GM12878 (cell line): ENCODE measurements at regions not wholly inside any gene's neighbourhood (a gene's known extent, or its start where the extent isn't known, plus 50 kb on each side); places are given as distances from the start of the nearest gene placed in this dataset.

Experiments
- ATAC-seq: fragments of 200-7000 bp; cut with Tn5 transposase; 3 replicates; pipeline ENCODE4 v1.9.1; 2020; ENCODE audit warnings: mild to moderate bottlenecking, moderate library complexity
- BruUV-seq: library from RNA; stranded (reverse); fragments of 400-500 nt; replicated peaks from 2 replicates; lab custom pipeline; 2021; lab: Mats Ljungman, UMichigan
- CTCF ChIA-PET: fragments of 300-600 bp; sonication (Branson Sonifier 250); formaldehyde crosslinking; extraction: SDS; loops from one replicate; lab custom pipeline; 2021; ENCODE audit warnings: inconsistent platforms; lab: Yijun Ruan, JAX
- POLR2A ChIA-PET: fragments of 350-600 bp; formaldehyde crosslinking; extraction: SDS; loops from one replicate; lab custom pipeline; 2021; ENCODE audit warnings: inconsistent platforms; lab: Charles Lee
- RAD21 ChIA-PET: fragments of 300-600 bp; sonication (Branson Sonifier 250); formaldehyde crosslinking; loops from one replicate; lab custom pipeline; 2023; ENCODE audit warnings: antibody characterized with exemption; ENCODE audit not compliant: unreplicated experiment; lab: Charles Lee
- SMC1A ChIA-PET: fragments of 300-600 bp; sonication (Branson Sonifier 250); formaldehyde crosslinking; loops from one replicate; lab custom pipeline; 2023; ENCODE audit not compliant: unreplicated experiment, uncharacterized antibody; lab: Charles Lee
- DNase-seq: peaks from one replicate; pipeline ENCODE4 v3.0.0-alpha.2; 2011; ENCODE audit warnings: low read depth, low spot score
- FAIRE-seq: peaks from 3 replicates; lab custom pipeline; 2011; peaks lifted over from hg19 to GRCh38; lab: Jason Lieb, UNC
- H2AFZ ChIP-seq: 2 replicates; pipeline ENCODE4 v1.6.0; 2011; ENCODE audit warnings: low read depth, low read length, control low read depth; ENCODE audit not compliant: control insufficient read depth
- H3K27ac ChIP-seq: 2 replicates; pipeline ENCODE4 v1.5.1; 2011; ENCODE audit warnings: control low read depth; ENCODE audit not compliant: control insufficient read depth, insufficient read depth
- H3K27me3 ChIP-seq, 2 experiments: replicated peaks in 1 of 2; 2 replicates each; pipeline versions ENCODE4 v1.6.0 to v1.6.1; 2011; ENCODE audit warnings: low read length in 1 of 2; ENCODE audit not compliant: control insufficient read depth in 2 of 2, insufficient read depth in 2 of 2
- H3K36me3 ChIP-seq, 2 experiments: 2 replicates each; pipeline ENCODE4 v1.5.1; 2011; ENCODE audit warnings: low read length in 1 of 2; ENCODE audit not compliant: control insufficient read depth in 2 of 2, insufficient read depth in 2 of 2
- H3K4me1 ChIP-seq: 2 replicates; pipeline ENCODE4 v1.6.1; 2011; ENCODE audit warnings: mild to moderate bottlenecking, low read length, moderate library complexity, mixed read lengths; ENCODE audit not compliant: control insufficient read depth, insufficient read depth
- H3K4me2 ChIP-seq: 2 replicates; pipeline ENCODE4 v1.6.0; 2011; ENCODE audit warnings: control low read depth; ENCODE audit not compliant: control insufficient read depth, insufficient read depth
- H3K4me3 ChIP-seq: fragments of 200-600 bp; sonication (generic); 2 replicates; pipeline ENCODE4 v1.5.1; 2016
- H3K79me2 ChIP-seq: 2 replicates; pipeline ENCODE4 v1.6.0; 2011; ENCODE audit warnings: low read length; ENCODE audit not compliant: control insufficient read depth, insufficient read depth
- H3K9ac ChIP-seq: 2 replicates; pipeline ENCODE4 v1.8.0; 2011; ENCODE audit warnings: low read length, control low read depth, mixed read lengths; ENCODE audit not compliant: control insufficient read depth, insufficient read depth
- H3K9me3 ChIP-seq: replicated peaks from 3 replicates; pipeline ENCODE4 v1.5.1; 2011; ENCODE audit warnings: mild to moderate bottlenecking, low read length; ENCODE audit not compliant: control insufficient read depth, insufficient read depth
- H4K20me1 ChIP-seq: 2 replicates; pipeline ENCODE4 v1.6.0; 2011; ENCODE audit not compliant: control insufficient read depth, insufficient read depth
- CBX3 ChIP-seq: fragments of 200-600 bp; sonication (generic); IDR thresholded peaks from 2 replicates; pipeline ENCODE4 v1.6.1; 2016; ENCODE audit warnings: low read depth, borderline replicate concordance
- CREM ChIP-seq: IDR thresholded peaks from 2 replicates; pipeline ENCODE4 v1.6.1; 2014; ENCODE audit warnings: antibody characterized with exemption, low read depth
- ETV6 ChIP-seq, 2 experiments: fragments of 450-650 bp in 1 of 2; IDR thresholded peaks in 1 of 2; conservative IDR thresholded peaks in 1 of 2; 2 replicates each; pipeline ENCODE4 v1.6.1; 2014; ENCODE audit warnings: antibody characterized with exemption in 1 of 2, borderline replicate concordance in 1 of 2, low read depth in 1 of 2, mild to moderate bottlenecking in 1 of 2, moderate library complexity in 1 of 2
- NR2F1 ChIP-seq: fragments of 450-650 bp; conservative IDR thresholded peaks from 2 replicates; pipeline ENCODE4 v1.6.1; 2017; ENCODE audit warnings: mild to moderate bottlenecking
- POU2F2 ChIP-seq: IDR thresholded peaks from 3 replicates; pipeline ENCODE4 v1.6.1; 2011; ENCODE audit warnings: low read depth, mild to moderate bottlenecking, low read length, borderline replicate concordance
- RUNX3 ChIP-seq: IDR thresholded peaks from 2 replicates; pipeline ENCODE4 v1.6.1; 2012; ENCODE audit warnings: low read length, inconsistent platforms
- SIX5 ChIP-seq: IDR thresholded peaks from 2 replicates; pipeline ENCODE4 v1.6.1; 2011; ENCODE audit warnings: mild to moderate bottlenecking, low read depth, low read length, moderate library complexity; ENCODE audit not compliant: severe bottlenecking
- SPI1 ChIP-seq: IDR thresholded peaks from 2 replicates; pipeline ENCODE4 v1.6.1; 2011; ENCODE audit warnings: low read depth, mild to moderate bottlenecking, low read length, moderate library complexity, borderline replicate concordance; ENCODE audit not compliant: insufficient read depth
- ZNF274 ChIP-seq: IDR thresholded peaks from one replicate; pipeline ENCODE4 v1.8.0; 2011; ENCODE audit not compliant: insufficient read length, insufficient read depth
- ZNF384 ChIP-seq: IDR thresholded peaks from 2 replicates; pipeline ENCODE4 v1.6.1; 2012; ENCODE audit warnings: low read depth, mild to moderate bottlenecking, low read length, improper control_type of control experiment, borderline replicate concordance
- WGBS: methylation state at CpG from one replicate; pipeline ENCODE4 v1.1.6; 2016; ENCODE audit warnings: low lambda C conversion rate; ENCODE audit not compliant: insufficient replicate concordance, insufficient coverage; ENCODE audit errors: missing lambda C conversion rate; 5-methylcytosine and 5-hydroxymethylcytosine counted together
- in situ Hi-C: fragments of 300-500 bp; cut with MboI; formaldehyde crosslinking; loops from 9 replicates; pipeline ENCODE4 v1.14.3; 2018; ENCODE audit warnings: mixed read lengths
- intact Hi-C: fragments of 100-400 bp; cut with micrococcal nuclease; formaldehyde crosslinking; loops from one replicate; pipeline ENCODE4 v1.14.2; 2022; ENCODE audit not compliant: unreplicated experiment
- TF ChIP-seq, protein P1 (sequence below): fragments of 450-650 bp; IDR thresholded peaks from 2 replicates; pipeline ENCODE4 v1.6.1; 2017; ENCODE audit warnings: mild to moderate bottlenecking, moderate library complexity
- TF ChIP-seq, protein P2 (sequence below): IDR thresholded peaks from 2 replicates; pipeline ENCODE4 v1.6.1; 2011; ENCODE audit warnings: borderline replicate concordance, low read depth, mild to moderate bottlenecking, moderate library complexity, mixed read lengths, low read length; ENCODE audit not compliant: insufficient read depth; ENCODE audit errors: extremely low read length
- TF ChIP-seq, protein P3 (sequence below): fragments of 450-650 bp; IDR thresholded peaks from 2 replicates; pipeline ENCODE4 v1.6.1; 2018; ENCODE audit warnings: borderline replicate concordance, mild to moderate bottlenecking; ENCODE audit not compliant: partially characterized antibody
- TF ChIP-seq, protein P4 (sequence below): IDR thresholded peaks from 2 replicates; pipeline ENCODE4 v1.6.1; 2011; ENCODE audit warnings: low read depth, low read length, improper control_type of control experiment, borderline replicate concordance

DNA sequence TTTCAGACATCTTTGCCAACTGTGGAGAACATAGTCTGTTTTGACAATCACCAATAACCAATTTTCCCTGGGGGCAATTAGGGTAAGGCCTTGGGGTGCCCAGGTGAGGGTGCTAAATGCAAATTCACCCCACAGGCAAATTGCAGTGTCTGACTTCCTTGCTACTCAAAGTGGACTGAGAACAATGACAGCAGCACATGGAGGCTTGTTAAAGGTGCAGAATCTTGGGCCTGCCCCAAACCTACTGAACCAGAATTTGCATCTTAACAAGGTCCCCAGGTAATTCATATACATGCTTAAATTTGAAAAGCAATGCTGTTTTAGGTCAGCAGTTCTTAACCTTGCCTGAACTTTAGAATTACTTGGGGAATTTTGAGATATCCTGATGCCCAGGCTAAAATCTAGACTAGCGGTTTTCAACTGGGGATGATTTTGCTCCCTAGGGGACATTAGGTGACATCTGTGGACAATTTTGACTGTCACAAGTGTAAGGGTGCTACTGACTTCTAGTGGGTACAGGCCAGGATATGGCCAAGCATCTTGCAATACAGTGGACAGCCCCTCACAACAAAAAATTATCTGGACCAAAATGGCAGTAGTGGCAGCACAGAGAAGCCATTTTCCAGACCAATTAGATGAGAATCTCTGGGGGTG is 80.2 kb upstream of the GCFC2 start:
- ChIA-PET CTCF (interaction anchor here (1.1 kb wide), 1 partner anchor 311 kb away, joined by 3 read pairs; no protein-coding TSS in a partner anchor), RAD21 (interaction anchor here (1.9 kb wide), 1 partner anchor 809 kb away, joined by 6 read pairs; no protein-coding TSS in a partner anchor), SMC1A (interaction anchor here (0.9 to 1.0 kb wide), 3 partner anchors 149 to 808 kb away, joined by 3 to 4 read pairs (median 3); no protein-coding TSS in a partner anchor), POLR2A (no interaction called here)
- Histone ChIP-seq H3K36me3 (no peaks in the 10 kb centered on the region), H3K27me3 (no peaks in the 10 kb centered on the region), H3K4me2 (no peak overlapping the region), H3K9me3 (no peaks in the 10 kb centered on the region), H4K20me1 (no peaks in the 10 kb centered on the region), H3K4me1 (peaks cover 14% of the 10 kb centered on the region), H3K9ac (no peak overlapping the region), H3K4me3 (no peak overlapping the region), H3K27ac (no peak overlapping the region; the same call in 1 of the 2 replicates), H3K79me2 (no peaks in the 10 kb centered on the region), H2AFZ (no peak overlapping the region)
- intact Hi-C loops, result no loop called here
- DNase-seq (no peak), FAIRE-seq (peak; percentile 69), ATAC-seq (peak; percentile 56)
- no TSS peak for BruUV-seq
- in situ Hi-C loops, result no loop called here
- WGBS, result 0% methylated on average over 1 of the region's 1 CpG
- TF ChIP-seq POU2F2 (0 out of 3 replicates have a peak, but pooled peaks have one; percentile 33), ZNF384 (no peak), RUNX3 (peak; percentile 27; the same call in 1 of the 2 replicates), ETV6 (conservative IDR thresholded peaks at IDR 0.05 in 1 of 2, IDR thresholded peaks at IDR 0.05 in 1 of 2; ENCODE audit: borderline replicate concordance in 1 of 2, low read depth in 1 of 2) (no peak), NR2F1 (0 out of 2 replicates have a peak, but pooled peaks have one; percentile 37), CBX3 (no peak), ZNF274 (no peak), SPI1 (0 out of 2 replicates have a peak, but pooled peaks have one; percentile 14), SIX5 (no peak), CREM (no peak)
- TF ChIP-seq, protein P1, sequence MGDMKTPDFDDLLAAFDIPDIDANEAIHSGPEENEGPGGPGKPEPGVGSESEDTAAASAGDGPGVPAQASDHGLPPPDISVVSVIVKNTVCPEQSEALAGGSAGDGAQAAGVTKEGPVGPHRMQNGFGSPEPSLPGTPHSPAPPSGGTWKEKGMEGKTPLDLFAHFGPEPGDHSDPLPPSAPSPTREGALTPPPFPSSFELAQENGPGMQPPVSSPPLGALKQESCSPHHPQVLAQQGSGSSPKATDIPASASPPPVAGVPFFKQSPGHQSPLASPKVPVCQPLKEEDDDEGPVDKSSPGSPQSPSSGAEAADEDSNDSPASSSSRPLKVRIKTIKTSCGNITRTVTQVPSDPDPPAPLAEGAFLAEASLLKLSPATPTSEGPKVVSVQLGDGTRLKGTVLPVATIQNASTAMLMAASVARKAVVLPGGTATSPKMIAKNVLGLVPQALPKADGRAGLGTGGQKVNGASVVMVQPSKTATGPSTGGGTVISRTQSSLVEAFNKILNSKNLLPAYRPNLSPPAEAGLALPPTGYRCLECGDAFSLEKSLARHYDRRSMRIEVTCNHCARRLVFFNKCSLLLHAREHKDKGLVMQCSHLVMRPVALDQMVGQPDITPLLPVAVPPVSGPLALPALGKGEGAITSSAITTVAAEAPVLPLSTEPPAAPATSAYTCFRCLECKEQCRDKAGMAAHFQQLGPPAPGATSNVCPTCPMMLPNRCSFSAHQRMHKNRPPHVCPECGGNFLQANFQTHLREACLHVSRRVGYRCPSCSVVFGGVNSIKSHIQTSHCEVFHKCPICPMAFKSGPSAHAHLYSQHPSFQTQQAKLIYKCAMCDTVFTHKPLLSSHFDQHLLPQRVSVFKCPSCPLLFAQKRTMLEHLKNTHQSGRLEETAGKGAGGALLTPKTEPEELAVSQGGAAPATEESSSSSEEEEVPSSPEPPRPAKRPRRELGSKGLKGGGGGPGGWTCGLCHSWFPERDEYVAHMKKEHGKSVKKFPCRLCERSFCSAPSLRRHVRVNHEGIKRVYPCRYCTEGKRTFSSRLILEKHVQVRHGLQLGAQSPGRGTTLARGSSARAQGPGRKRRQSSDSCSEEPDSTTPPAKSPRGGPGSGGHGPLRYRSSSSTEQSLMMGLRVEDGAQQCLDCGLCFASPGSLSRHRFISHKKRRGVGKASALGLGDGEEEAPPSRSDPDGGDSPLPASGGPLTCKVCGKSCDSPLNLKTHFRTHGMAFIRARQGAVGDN, result no peak
- TF ChIP-seq, protein P2, sequence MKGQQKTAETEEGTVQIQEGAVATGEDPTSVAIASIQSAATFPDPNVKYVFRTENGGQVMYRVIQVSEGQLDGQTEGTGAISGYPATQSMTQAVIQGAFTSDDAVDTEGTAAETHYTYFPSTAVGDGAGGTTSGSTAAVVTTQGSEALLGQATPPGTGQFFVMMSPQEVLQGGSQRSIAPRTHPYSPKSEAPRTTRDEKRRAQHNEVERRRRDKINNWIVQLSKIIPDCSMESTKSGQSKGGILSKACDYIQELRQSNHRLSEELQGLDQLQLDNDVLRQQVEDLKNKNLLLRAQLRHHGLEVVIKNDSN, result no peak
- TF ChIP-seq, protein P3, sequence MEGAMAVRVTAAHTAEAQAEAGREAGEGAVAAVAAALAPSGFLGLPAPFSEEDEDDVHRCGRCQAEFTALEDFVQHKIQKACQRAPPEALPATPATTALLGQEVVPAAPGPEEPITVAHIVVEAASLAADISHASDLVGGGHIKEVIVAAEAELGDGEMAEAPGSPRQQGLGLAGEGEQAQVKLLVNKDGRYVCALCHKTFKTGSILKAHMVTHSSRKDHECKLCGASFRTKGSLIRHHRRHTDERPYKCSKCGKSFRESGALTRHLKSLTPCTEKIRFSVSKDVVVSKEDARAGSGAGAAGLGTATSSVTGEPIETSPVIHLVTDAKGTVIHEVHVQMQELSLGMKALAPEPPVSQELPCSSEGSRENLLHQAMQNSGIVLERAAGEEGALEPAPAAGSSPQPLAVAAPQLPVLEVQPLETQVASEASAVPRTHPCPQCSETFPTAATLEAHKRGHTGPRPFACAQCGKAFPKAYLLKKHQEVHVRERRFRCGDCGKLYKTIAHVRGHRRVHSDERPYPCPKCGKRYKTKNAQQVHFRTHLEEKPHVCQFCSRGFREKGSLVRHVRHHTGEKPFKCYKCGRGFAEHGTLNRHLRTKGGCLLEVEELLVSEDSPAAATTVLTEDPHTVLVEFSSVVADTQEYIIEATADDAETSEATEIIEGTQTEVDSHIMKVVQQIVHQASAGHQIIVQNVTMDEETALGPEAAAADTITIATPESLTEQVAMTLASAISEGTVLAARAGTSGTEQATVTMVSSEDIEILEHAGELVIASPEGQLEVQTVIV, result no peak
- TF ChIP-seq, protein P4, sequence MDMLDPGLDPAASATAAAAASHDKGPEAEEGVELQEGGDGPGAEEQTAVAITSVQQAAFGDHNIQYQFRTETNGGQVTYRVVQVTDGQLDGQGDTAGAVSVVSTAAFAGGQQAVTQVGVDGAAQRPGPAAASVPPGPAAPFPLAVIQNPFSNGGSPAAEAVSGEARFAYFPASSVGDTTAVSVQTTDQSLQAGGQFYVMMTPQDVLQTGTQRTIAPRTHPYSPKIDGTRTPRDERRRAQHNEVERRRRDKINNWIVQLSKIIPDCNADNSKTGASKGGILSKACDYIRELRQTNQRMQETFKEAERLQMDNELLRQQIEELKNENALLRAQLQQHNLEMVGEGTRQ, result no peak
